PC-9 (cell line): ENCODE measurements at regions not wholly inside any gene's neighbourhood (a gene's known extent, or its start where the extent isn't known, plus 50 kb on each side); places are given as distances from the start of the nearest gene placed in this dataset.

ENCODE experiments used
- BruUV-seq: library from RNA; stranded (reverse); fragments of 400-500 nt; replicated peaks from 2 replicates; lab custom pipeline; 2021; lab: Mats Ljungman, UMichigan
- CTCF ChIA-PET: fragments of 300-600 bp; sonication (Branson Sonifier 250); formaldehyde crosslinking; loops from one replicate; lab custom pipeline; 2022; ENCODE audit warnings: antibody characterized with exemption; lab: Charles Lee
- POLR2A ChIA-PET: fragments of 300-600 bp; sonication (Branson Sonifier 250); formaldehyde crosslinking; loops from one replicate; lab custom pipeline; 2022; ENCODE audit warnings: antibody characterized with exemption; ENCODE audit not compliant: unreplicated experiment; lab: Charles Lee
- DNase-seq, 2 experiments: peaks; one replicate each; pipeline versions ENCODE4 v3.0.0 to v3.0.0-alpha.2; 2015 to 2022; ENCODE audit warnings: mixed read lengths in 1 of 2
- H2AFZ ChIP-seq: fragments of 200-600 bp; sonication (generic); 2 replicates; pipeline ENCODE4 v1.8.1; 2017; ENCODE audit warnings: antibody characterized with exemption
- H3F3A ChIP-seq: fragments of 200-600 bp; sonication (generic); 2 replicates; pipeline ENCODE4 v1.8.1; 2017; ENCODE audit warnings: antibody characterized with exemption, mild to moderate bottlenecking, low read depth; ENCODE audit not compliant: insufficient read depth
- H3K27ac ChIP-seq: fragments of 200-600 bp; sonication (generic); 2 replicates; pipeline ENCODE4 v1.6.1; 2016; ENCODE audit warnings: mixed run types
- H3K27me3 ChIP-seq: fragments of 200-600 bp; sonication (generic); 2 replicates; pipeline ENCODE4 v1.6.1; 2016; ENCODE audit warnings: low read depth, mixed run types; ENCODE audit not compliant: insufficient read depth
- H3K36me3 ChIP-seq: fragments of 200-600 bp; sonication (generic); 2 replicates; pipeline ENCODE4 v1.6.1; 2016; ENCODE audit warnings: low read depth, mixed run types
- H3K4me1 ChIP-seq: fragments of 200-600 bp; sonication (generic); replicated peaks from 2 replicates; pipeline ENCODE4 v1.6.1; 2016; ENCODE audit warnings: mixed run types; ENCODE audit not compliant: insufficient read depth
- H3K4me2 ChIP-seq: fragments of 200-600 bp; sonication (generic); 2 replicates; pipeline ENCODE4 v1.6.1; 2017; ENCODE audit warnings: mixed run types
- H3K4me3 ChIP-seq: fragments of 200-600 bp; sonication (generic); 2 replicates; pipeline ENCODE4 v1.6.1; 2016; ENCODE audit warnings: mixed run types
- H3K79me2 ChIP-seq: fragments of 200-600 bp; sonication (generic); 2 replicates; pipeline ENCODE4 v1.6.1; 2017; ENCODE audit warnings: low read depth, mixed run types
- H3K9me2 ChIP-seq: fragments of 200-600 bp; sonication (generic); 2 replicates; pipeline ENCODE4 v1.8.1; 2017; ENCODE audit warnings: mild to moderate bottlenecking; ENCODE audit not compliant: insufficient read depth
- H3K9me3 ChIP-seq: fragments of 200-600 bp; sonication (generic); 2 replicates; pipeline ENCODE4 v1.8.1; 2016; ENCODE audit warnings: low read depth; ENCODE audit not compliant: insufficient read depth
- H4K20me1 ChIP-seq: fragments of 200-600 bp; sonication (generic); 2 replicates; pipeline ENCODE4 v1.8.1; 2017; ENCODE audit not compliant: insufficient read depth
- CTCF ChIP-seq: fragments of 200-600 bp; sonication (generic); conservative IDR thresholded peaks from 2 replicates; pipeline ENCODE4 v1.6.1; 2017; ENCODE audit warnings: mixed run types, antibody characterized with exemption, mild to moderate bottlenecking, moderate library complexity
- EZH2 ChIP-seq: fragments of 200-600 bp; sonication (generic); IDR thresholded peaks from 2 replicates; pipeline ENCODE4 v1.8.0; 2017; ENCODE audit warnings: antibody characterized with exemption, low read depth
- intact Hi-C: fragments of 100-400 bp; cut with micrococcal nuclease; formaldehyde crosslinking; loops from one replicate; pipeline ENCODE4 v1.10.0; 2022; ENCODE audit not compliant: unreplicated experiment

GRCh38 chr4:33029976-33030375 is 2309.8 kb downstream of the PCDH7 start:
- no peaks in the 10 kb centered on the region for H3K79me2 ChIP-seq
- H2AFZ ChIP-seq: no peak overlapping the region
- H3K4me1 ChIP-seq: no peaks in the 10 kb centered on the region
- BruUV-seq: no TSS peak
- intact Hi-C loops: no loop called here
- TF ChIP-seq CTCF: no peak
- TF ChIP-seq EZH2: no peak
- no peaks in the 10 kb centered on the region for H3K27me3 ChIP-seq
- no peak overlapping the region for H3K27ac ChIP-seq
- H3F3A ChIP-seq: no peaks in the 10 kb centered on the region
- no peak overlapping the region for H3K4me3 ChIP-seq
- no peaks in the 10 kb centered on the region for H3K36me3 ChIP-seq
- ChIA-PET POLR2A (no interaction called here), CTCF (no interaction called here)
- no peaks in the 10 kb centered on the region for H4K20me1 ChIP-seq
- H3K9me3 ChIP-seq: no peaks in the 10 kb centered on the region
- no peak overlapping the region for H3K4me2 ChIP-seq
- no peak for DNase-seq
- H3K9me2 ChIP-seq: no peaks in the 10 kb centered on the region

GRCh38 chr4:33031328-33031727 is 2311.2 kb downstream of the PCDH7 start:
- TF ChIP-seq EZH2: no peak
- TF ChIP-seq CTCF: no peak
- H3K9me3 ChIP-seq: no peaks in the 10 kb centered on the region

GRCh38 chr4:33037464-33037863 is 2317.3 kb downstream of the PCDH7 start:
- no TSS peak for BruUV-seq
- no peak overlapping the region for H3K4me3 ChIP-seq
- ChIA-PET POLR2A (no interaction called here), CTCF (no interaction called here)
- H3K27ac ChIP-seq: no peak overlapping the region
- H3K36me3 ChIP-seq: no peaks in the 10 kb centered on the region
- no peaks in the 10 kb centered on the region for H4K20me1 ChIP-seq
- no peaks in the 10 kb centered on the region; the same call in 1 of the 2 replicates for H3K9me2 ChIP-seq
- no peak for TF ChIP-seq EZH2
- TF ChIP-seq CTCF: no peak
- no peaks in the 10 kb centered on the region for H3K4me1 ChIP-seq
- intact Hi-C loops: no loop called here
- no peaks in the 10 kb centered on the region for H3F3A ChIP-seq
- no peaks in the 10 kb centered on the region for H3K27me3 ChIP-seq
- no peaks in the 10 kb centered on the region for H3K9me3 ChIP-seq
- H2AFZ ChIP-seq: no peak overlapping the region
- H3K4me2 ChIP-seq: no peak overlapping the region
- DNase-seq: no peak
- no peaks in the 10 kb centered on the region for H3K79me2 ChIP-seq

More at GRCh38 chr4:33031328-33031727, 2311.2 kb downstream of the PCDH7 start:
- DNase-seq: no peak
- H4K20me1 ChIP-seq: no peaks in the 10 kb centered on the region
- H3K27ac ChIP-seq: no peak overlapping the region
- no peaks in the 10 kb centered on the region for H3K79me2 ChIP-seq
- H2AFZ ChIP-seq: no peak overlapping the region
- POLR2A ChIA-PET: no interaction called here
- H3K36me3 ChIP-seq: no peaks in the 10 kb centered on the region
- BruUV-seq: no TSS peak
- H3K4me3 ChIP-seq: no peak overlapping the region
- no peaks in the 10 kb centered on the region for H3K27me3 ChIP-seq
- H3K4me2 ChIP-seq: no peak overlapping the region
- intact Hi-C loops: no loop called here
- CTCF ChIA-PET: no interaction called here
- H3K9me2 ChIP-seq: no peaks in the 10 kb centered on the region
- H3K4me1 ChIP-seq: no peaks in the 10 kb centered on the region
- H3F3A ChIP-seq: no peaks in the 10 kb centered on the region
